ENCODE measurements at regions not wholly inside any gene's neighbourhood (a gene's known extent, or its start where the extent isn't known, plus 50 kb on each side); places are given as distances from the start of the nearest gene placed in this dataset.

GRCh38 chr4:144223149-144223548, 82.6 kb upstream of the GYPA start:
- H3K27me3 Mint-ChIP-seq (ENCODE audit: low read depth): no peaks in the 10 kb centered on the region
- Histone ChIP-seq H3K14ac (ENCODE audit: insufficient read depth, low read length) (no peak overlapping the region), H2AFZ (ENCODE audit: low read length) (no peak overlapping the region), H3T11ph (ENCODE audit: low read length) (no peak overlapping the region), H4K91ac (ENCODE audit: insufficient read length, low read depth, low read length) (no peak overlapping the region), H2BK15ac (ENCODE audit: low read depth, low read length) (no peak overlapping the region), H4K5ac (ENCODE audit: insufficient read length, low read depth, low read length) (no peak overlapping the region), H3K4me2 (ENCODE audit: insufficient read depth, insufficient read length, low read length) (no peak overlapping the region), H2BK5ac (ENCODE audit: insufficient read length, low read length) (no peak overlapping the region), H3K79me1 (ENCODE audit: insufficient read depth, low read depth, low read length, poor library complexity, severe bottlenecking) (no peaks in the 10 kb centered on the region), H3K56ac (ENCODE audit: insufficient read length, low read depth, low read length) (no peak overlapping the region), H3K9ac (ENCODE audit: extremely low read depth, insufficient read length, low read length) (no peak overlapping the region), H3K9me3 (ENCODE audit: control insufficient read depth, low read depth, low read length) (no peaks in the 10 kb centered on the region), H3K23me2 (ENCODE audit: insufficient read length, low read depth, low read length, poor library complexity, severe bottlenecking) (no peaks in the 10 kb centered on the region), H4K8ac (replicated peaks; ENCODE audit: insufficient read length, low read depth, low read length) (no peak overlapping the region), H3K18ac (ENCODE audit: insufficient read length, low read depth, low read length) (no peak overlapping the region), H3K27ac (ENCODE audit: insufficient read length, low read depth, low read length) (no peak overlapping the region), H3K23ac (ENCODE audit: insufficient read length, low read depth, low read length) (no peak overlapping the region), H2BK120ac (ENCODE audit: low read depth, low read length, poor library complexity, severe bottlenecking) (no peak overlapping the region), H3K4me1 (ENCODE audit: insufficient read depth, low read length) (no peaks in the 10 kb centered on the region), H2BK12ac (ENCODE audit: insufficient read length, low read depth, low read length) (no peak overlapping the region), H3K79me2 (ENCODE audit: insufficient read depth, low read length) (no peaks in the 10 kb centered on the region), H2AK5ac (ENCODE audit: insufficient read length, low read length) (no peak overlapping the region), H4K20me1 (ENCODE audit: control insufficient read depth, insufficient read depth, insufficient read length) (no peaks in the 10 kb centered on the region), H2BK20ac (ENCODE audit: low read depth, low read length, poor library complexity, severe bottlenecking) (no peak overlapping the region), H3K27me3 (ENCODE audit: insufficient read depth, low read length) (no peaks in the 10 kb centered on the region), H3K4ac (ENCODE audit: low read depth, low read length) (no peak overlapping the region)
- H3K9me3 Mint-ChIP-seq: peaks cover 0 to 3% of the 10 kb centered on the region in 2 experiments; a peak in 1 of 5 replicates
- TF ChIP-seq CTCF (conservative IDR thresholded peaks at IDR 0.05): no peak
- no CpG with 5 or more reads among the region's 1 CpG for WGBS (ENCODE audit: extremely low coverage, insufficient read length, low lambda C conversion rate)
- H3K4me3 Mint-ChIP-seq: no peak overlapping the region
- no peak for DNase-seq
- no peak overlapping the region for H3K27ac Mint-ChIP-seq
- H3K4me1 Mint-ChIP-seq: no peaks in the 10 kb centered on the region
- H3K36me3 Mint-ChIP-seq (ENCODE audit: insufficient read depth in 1 of 3, low read depth in 3 of 3): no peaks in the 10 kb centered on the region
